GM18517 (cell line): ENCODE measurements at regions not wholly inside any gene's neighbourhood (a gene's known extent, or its start where the extent isn't known, plus 50 kb on each side); places are given as distances from the start of the nearest gene placed in this dataset.
A peak's percentile ranks its signal among the peaks of the same experiment; 100 is the strongest.
"Not testable (repeated sequence)": the region's sequence is repeated elsewhere in the genome, so short reads cannot be mapped to it uniquely, and the experiment has no call there.

Experiments
- ATAC-seq: cut with Tn5 transposase; IDR thresholded peaks from one replicate; pipeline ENCODE4 v1.9.1; 2021; ENCODE audit warnings: mild to moderate bottlenecking, moderate library complexity; ENCODE audit not compliant: unreplicated experiment

- ATAC-seq = not testable (repeated sequence)
These were observed 619.8 kb upstream of the IGFBP7 start for GRCh38 chr4:57729775-57730570.

- ATAC-seq = no peak
These were observed 616.0 kb upstream of the IGFBP7 start for GRCh38 chr4:57726154-57726553.

GRCh38 chr4:57719456-57719855 lies 609.3 kb upstream of the IGFBP7 start:
- no peak for ATAC-seq

GRCh38 chr4:57714313-57714712 lies 604.1 kb upstream of the IGFBP7 start:
- not testable (repeated sequence) for ATAC-seq

- peak; percentile 93 for ATAC-seq
These were observed 599.9 kb upstream of the IGFBP7 start for GRCh38 chr4:57710053-57710452.

- ATAC-seq = no peak
These were observed 581.2 kb upstream of the IGFBP7 start for GRCh38 chr4:57691370-57691769.

- ATAC-seq = no peak
These were observed 579.6 kb upstream of the IGFBP7 start for GRCh38 chr4:57689693-57690205.

- ATAC-seq = no peak
These were observed 572.1 kb upstream of the IGFBP7 start for GRCh38 chr4:57682275-57682674.

GRCh38 chr4:57679969-57680368 lies 569.8 kb upstream of the IGFBP7 start:
- ATAC-seq = no peak

- ATAC-seq = no peak
These were observed 566.2 kb upstream of the IGFBP7 start for GRCh38 chr4:57676394-57676793.

- no peak for ATAC-seq
These were observed 562.8 kb upstream of the IGFBP7 start for GRCh38 chr4:57672846-57673433.

- no peak for ATAC-seq
These were observed 558.4 kb upstream of the IGFBP7 start for GRCh38 chr4:57668621-57669020.

GRCh38 chr4:57665806-57666205 lies 555.6 kb upstream of the IGFBP7 start:
- ATAC-seq = no peak

- ATAC-seq = no peak
These were observed 551.4 kb upstream of the IGFBP7 start for GRCh38 chr4:57661517-57662090.

- ATAC-seq = no peak
These were observed 548.5 kb upstream of the IGFBP7 start for GRCh38 chr4:57658673-57659072.

GRCh38 chr4:57658188-57658587 lies 548.0 kb upstream of the IGFBP7 start:
- ATAC-seq = no peak

- no peak for ATAC-seq
These were observed 545.2 kb upstream of the IGFBP7 start for GRCh38 chr4:57655342-57655741.

- ATAC-seq = no peak
These were observed 542.6 kb upstream of the IGFBP7 start for GRCh38 chr4:57652779-57653178.

GRCh38 chr4:57640391-57641100 lies 530.4 kb upstream of the IGFBP7 start:
- ATAC-seq = no peak

GRCh38 chr4:57639561-57640382 lies 529.6 kb upstream of the IGFBP7 start:
- no peak for ATAC-seq
